ENCODE measurements at regions not wholly inside any gene's neighbourhood (a gene's known extent, or its start where the extent isn't known, plus 50 kb on each side); places are given as distances from the start of the nearest gene placed in this dataset.

- no peak for DNase-seq (ENCODE audit: low spot score)
Measured at GRCh38 chr10:2173327-2173726, 436.0 kb upstream of the ADARB2 start.

DNA sequence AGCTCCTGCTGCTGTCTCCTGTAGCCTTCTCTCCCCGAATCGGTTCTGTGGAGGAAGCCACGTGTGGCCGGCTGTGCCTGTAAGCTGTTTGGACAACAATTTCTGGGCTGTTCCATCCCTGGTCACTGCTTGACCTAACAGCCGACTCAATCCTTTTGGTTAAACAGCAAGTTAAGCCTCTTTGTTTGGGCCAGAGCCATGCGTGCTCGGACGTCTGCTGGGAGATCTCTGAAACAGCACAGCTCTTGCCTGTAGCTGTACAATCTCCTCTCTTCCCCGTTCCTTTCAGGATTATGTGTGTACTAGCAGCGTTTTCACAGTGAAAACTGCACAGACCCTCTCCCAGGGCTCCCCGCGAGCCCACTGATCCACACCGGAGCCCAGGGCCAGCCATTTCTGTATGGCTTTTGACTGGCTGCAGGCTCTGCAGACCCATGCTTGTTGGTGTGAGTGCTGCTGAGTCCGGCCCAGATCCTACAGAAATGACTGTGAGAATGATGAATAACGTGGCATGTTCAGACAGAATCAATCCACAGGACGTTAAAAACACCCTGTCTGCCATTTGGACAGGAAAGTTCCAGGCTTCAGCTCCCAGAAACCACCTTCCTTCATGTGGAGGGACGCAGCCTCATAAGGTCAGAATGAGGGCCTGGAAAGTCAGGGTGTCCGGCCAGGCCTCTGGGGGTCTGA is 428.6 kb upstream of the ADARB2 start:
- DNase-seq (ENCODE audit: low spot score), result no peak

DNA sequence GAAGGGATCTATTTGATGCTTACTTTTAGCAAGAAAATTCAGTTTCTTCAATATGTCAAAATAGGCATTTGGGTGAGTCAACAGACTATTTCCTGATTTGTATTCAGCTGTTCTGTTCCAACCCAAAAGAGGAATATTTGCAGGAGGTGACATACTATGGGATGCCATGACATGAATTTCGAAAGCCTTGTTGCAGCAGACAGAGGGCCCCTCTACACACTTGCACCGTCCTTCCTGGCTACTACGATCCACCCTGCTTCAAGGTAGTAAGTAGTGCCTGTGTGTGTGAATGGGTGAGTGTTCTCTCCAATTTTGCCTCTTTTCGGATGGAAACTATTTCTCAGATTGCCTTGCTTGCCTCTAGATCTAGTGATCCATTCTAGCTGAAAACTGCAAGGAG is 413.0 kb upstream of the ADARB2 start:
- no peak for DNase-seq (ENCODE audit: low spot score)

GRCh38 chr10:2145926-2146478 is 408.7 kb upstream of the ADARB2 start:
- DNase-seq (ENCODE audit: low spot score), result no peak

GRCh38 chr10:2145491-2145890 is 408.2 kb upstream of the ADARB2 start:
- DNase-seq (ENCODE audit: low spot score), result no peak

GRCh38 chr10:2144584-2144983 is 407.3 kb upstream of the ADARB2 start:
- DNase-seq (ENCODE audit: low spot score), result no peak

DNA sequence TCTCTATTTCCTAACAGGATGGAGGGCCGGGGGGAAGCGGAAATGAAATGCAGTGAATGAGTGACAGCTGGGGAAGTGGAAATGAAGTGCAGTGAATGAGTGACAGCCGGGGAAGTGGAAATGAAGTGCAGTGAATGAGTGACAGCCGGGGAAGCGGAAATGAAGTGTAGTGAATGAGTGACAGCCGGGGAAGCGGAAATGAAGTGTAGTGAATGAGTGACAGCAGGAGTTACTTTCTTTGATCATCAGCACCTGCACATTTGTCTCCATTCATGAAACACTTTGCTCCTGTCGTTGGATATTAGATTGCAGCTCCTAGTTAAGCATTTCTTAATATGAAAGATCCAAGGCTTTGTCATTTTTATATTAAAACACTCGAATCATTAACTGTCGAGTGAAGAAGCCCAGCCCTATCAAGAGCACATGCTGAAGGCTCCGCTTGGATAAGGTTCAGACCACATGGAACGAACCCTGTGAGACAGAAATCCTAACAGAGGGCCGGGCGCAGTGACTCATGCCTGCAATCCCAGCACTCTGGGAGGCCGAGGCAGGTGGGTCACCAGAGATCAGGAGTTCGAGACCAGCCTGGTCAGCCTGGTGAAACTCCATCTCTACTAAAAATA is 406.0 kb upstream of the ADARB2 start:
- DNase-seq (ENCODE audit: low spot score), result no peak

- DNase-seq (ENCODE audit: low spot score), result no peak
Measured at GRCh38 chr10:2139746-2140145, 402.4 kb upstream of the ADARB2 start.

GRCh38 chr10:2137549-2138174 is 400.3 kb upstream of the ADARB2 start:
- no peak for DNase-seq (ENCODE audit: low spot score)

- DNase-seq (ENCODE audit: low spot score), result no peak
Measured at GRCh38 chr10:2130705-2131305, 393.5 kb upstream of the ADARB2 start.

- DNase-seq (ENCODE audit: low spot score), result no peak
Measured at GRCh38 chr10:2128991-2129390, 391.7 kb upstream of the ADARB2 start.

DNA sequence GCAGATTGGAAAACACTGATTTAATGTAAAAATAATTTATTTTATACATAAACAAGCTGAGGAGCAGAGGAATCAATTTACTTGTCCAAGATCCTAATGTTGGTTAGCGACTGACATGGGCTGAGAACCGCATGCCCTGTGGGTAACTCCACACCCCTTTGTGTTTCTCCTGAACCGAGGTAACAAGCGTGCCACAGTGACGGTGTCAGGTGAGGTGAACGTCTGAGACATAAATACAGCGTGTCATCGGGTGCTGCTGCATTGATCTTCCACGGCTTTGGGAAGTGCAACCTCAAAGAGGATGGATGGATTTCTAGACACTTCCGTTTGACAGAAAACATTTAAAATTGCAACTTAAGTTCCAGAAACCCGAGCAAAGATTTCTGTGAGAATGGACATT is 386.8 kb upstream of the ADARB2 start:
- DNase-seq (ENCODE audit: low spot score), result no peak

- no peak for DNase-seq (ENCODE audit: low spot score)
Measured at GRCh38 chr10:2122431-2123124, 385.3 kb upstream of the ADARB2 start.

DNA sequence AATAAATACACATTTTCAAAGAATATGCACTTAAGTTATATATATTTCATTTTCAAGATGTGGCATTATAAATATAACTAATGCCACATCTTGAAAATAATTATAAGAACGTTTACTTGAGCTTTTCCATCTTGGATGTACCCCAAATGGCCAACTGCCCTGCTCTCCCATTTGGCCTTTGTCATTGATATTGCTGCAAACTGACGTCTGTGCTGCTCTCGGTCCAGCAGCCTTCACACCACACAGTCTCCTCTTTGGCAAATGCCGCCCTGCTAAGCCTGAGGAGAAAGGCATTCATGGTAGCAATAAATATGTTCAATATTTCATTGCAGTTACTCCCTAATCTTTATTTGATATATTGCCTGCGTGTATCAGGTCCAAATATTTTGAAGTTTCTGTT is 384.6 kb upstream of the ADARB2 start:
- no peak for DNase-seq (ENCODE audit: low spot score)

DNA sequence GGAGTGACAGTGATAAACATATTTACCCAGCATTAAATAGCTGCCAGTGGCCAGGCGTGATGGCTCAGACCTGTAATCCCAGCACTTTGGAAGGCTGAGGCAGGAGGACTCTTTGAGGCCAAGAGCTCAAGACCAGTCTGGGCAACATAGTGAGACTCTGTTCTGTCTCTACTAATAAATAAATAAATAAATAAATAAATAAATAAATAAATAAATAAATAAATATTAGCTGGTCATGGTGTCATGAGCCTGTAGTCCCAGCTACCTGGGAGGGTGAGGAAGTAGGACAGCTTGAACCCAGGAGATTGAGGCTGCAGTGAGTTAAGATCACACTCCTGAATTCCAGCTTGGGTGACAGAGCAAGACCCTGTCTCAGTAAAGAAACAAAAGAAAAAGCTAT is 384.0 kb upstream of the ADARB2 start:
- DNase-seq (ENCODE audit: low spot score), result no peak

DNA sequence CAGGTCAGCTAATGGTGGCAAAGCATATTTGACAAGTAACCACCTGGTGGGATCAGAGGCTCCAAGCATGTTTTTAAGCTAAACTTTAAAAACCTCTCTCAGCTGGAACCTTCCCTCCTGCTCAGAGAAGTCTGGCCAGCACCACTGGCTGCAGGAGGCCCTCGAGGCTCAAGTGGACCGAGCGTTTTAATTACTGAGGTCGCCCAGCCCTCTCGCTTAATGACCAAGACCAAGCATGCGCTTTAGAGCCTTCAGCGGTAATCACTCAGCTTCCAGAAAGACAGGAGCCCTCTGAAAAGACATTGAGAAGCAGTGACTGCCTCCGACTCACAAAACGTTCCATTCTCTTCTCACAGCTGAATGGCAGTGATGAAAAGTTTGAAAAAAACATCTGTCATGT is 383.4 kb upstream of the ADARB2 start:
- DNase-seq (ENCODE audit: low spot score), result no peak

DNA sequence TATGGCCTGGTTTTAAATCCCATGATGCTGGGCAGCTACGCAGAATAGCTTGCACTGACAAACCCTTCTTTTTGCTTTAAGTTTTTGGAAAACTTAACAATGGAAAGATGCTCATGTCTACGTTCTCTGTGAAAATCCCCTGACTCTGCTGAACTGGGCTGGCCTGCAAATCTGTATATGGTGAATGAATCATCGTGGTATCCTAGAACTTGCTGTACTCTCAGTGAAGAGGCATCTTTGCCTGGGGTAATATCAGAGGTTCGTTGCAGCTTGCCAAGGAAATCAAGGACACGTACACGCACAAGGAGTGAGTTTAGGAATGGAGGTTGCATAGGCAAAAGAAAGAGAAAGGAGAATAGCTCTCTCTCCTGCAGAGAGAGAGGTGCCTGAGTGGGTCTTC is 382.0 kb upstream of the ADARB2 start:
- DNase-seq (ENCODE audit: low spot score), result no peak

GRCh38 chr10:2118201-2118600 is 380.9 kb upstream of the ADARB2 start:
- DNase-seq (ENCODE audit: low spot score), result no peak

- DNase-seq (ENCODE audit: low spot score), result no peak
Measured at GRCh38 chr10:2117641-2118040, 380.3 kb upstream of the ADARB2 start.

GRCh38 chr10:2111965-2112364 is 374.6 kb upstream of the ADARB2 start:
- no peak for DNase-seq (ENCODE audit: low spot score)

GRCh38 chr10:2108496-2108895 is 371.2 kb upstream of the ADARB2 start:
- DNase-seq (ENCODE audit: low spot score), result no peak

GRCh38 chr10:2106641-2107040 is 369.3 kb upstream of the ADARB2 start:
- no peak for DNase-seq (ENCODE audit: low spot score)
